OCI-LY1 (cell line): ENCODE measurements at regions not wholly inside any gene's neighbourhood (a gene's known extent, or its start where the extent isn't known, plus 50 kb on each side); places are given as distances from the start of the nearest gene placed in this dataset.

Source experiments
- H2AFZ ChIP-seq: fragments of 200-600 bp; sonication (generic), shearing (Covaris generic); 2 replicates; pipeline ENCODE4 v1.6.0; 2014; ENCODE audit warnings: antibody characterized with exemption, mild to moderate bottlenecking, low read length
- H3F3A ChIP-seq: fragments of 200-600 bp; sonication (generic), shearing (Covaris generic); 2 replicates; pipeline ENCODE4 v1.6.0; 2014; ENCODE audit warnings: mild to moderate bottlenecking, antibody characterized with exemption, low read length, moderate library complexity; ENCODE audit not compliant: insufficient read depth
- H3K27ac ChIP-seq: fragments of 200-600 bp; sonication (generic); 2 replicates; pipeline ENCODE4 v1.5.1; 2014; ENCODE audit warnings: low read length, mixed run types, mild to moderate bottlenecking, low read depth; ENCODE audit not compliant: poor library complexity, severe bottlenecking
- H3K27me3 ChIP-seq: fragments of 200-600 bp; sonication (generic); 2 replicates; pipeline ENCODE4 v1.6.0; 2014; ENCODE audit warnings: antibody characterized with exemption, mild to moderate bottlenecking, low read length, moderate library complexity; ENCODE audit not compliant: insufficient read depth
- H3K36me3 ChIP-seq: fragments of 200-600 bp; sonication (generic); 2 replicates; pipeline ENCODE4 v1.6.1; 2014; ENCODE audit warnings: mild to moderate bottlenecking, antibody characterized with exemption, low read length, moderate library complexity, mixed read lengths; ENCODE audit not compliant: insufficient read depth
- H3K4me1 ChIP-seq: fragments of 200-600 bp; sonication (generic); 2 replicates; pipeline ENCODE4 v1.5.1; 2014; ENCODE audit warnings: mild to moderate bottlenecking, low read length, moderate library complexity; ENCODE audit not compliant: insufficient read depth, severe bottlenecking
- H3K4me2 ChIP-seq: fragments of 200-600 bp; sonication (generic), shearing (Covaris generic); 2 replicates; pipeline ENCODE4 v1.6.1; 2014; ENCODE audit warnings: low read length
- H3K4me3 ChIP-seq: fragments of 200-600 bp; sonication (generic); 2 replicates; pipeline ENCODE4 v1.5.1; 2014; ENCODE audit warnings: low read length, low read depth, mild to moderate bottlenecking, mixed read lengths; ENCODE audit not compliant: poor library complexity, severe bottlenecking
- H3K79me2 ChIP-seq: fragments of 200-600 bp; shearing (Covaris generic); 2 replicates; pipeline ENCODE4 v1.6.1; 2016; ENCODE audit warnings: mixed run types, low read length, mixed read lengths; ENCODE audit not compliant: insufficient read depth
- H3K9ac ChIP-seq: fragments of 200-600 bp; sonication (generic), shearing (Covaris generic); 2 replicates; pipeline ENCODE4 v1.6.1; 2014; ENCODE audit warnings: mild to moderate bottlenecking, low read length, mixed read lengths
- H3K9me2 ChIP-seq: fragments of 200-600 bp; sonication (generic), shearing (Covaris generic); 2 replicates; pipeline ENCODE4 v1.6.1; 2014; ENCODE audit warnings: low read depth, mild to moderate bottlenecking, low read length, mixed read lengths
- H3K9me3 ChIP-seq: fragments of 200-600 bp; shearing (Covaris generic); 2 replicates; pipeline ENCODE4 v1.6.1; 2014; ENCODE audit warnings: low read length, mixed read lengths
- H4K20me1 ChIP-seq: fragments of 200-600 bp; sonication (generic), shearing (Covaris generic); 2 replicates; pipeline ENCODE4 v1.6.0; 2016; ENCODE audit warnings: mild to moderate bottlenecking, low read length; ENCODE audit not compliant: insufficient read depth
- CTCF ChIP-seq: fragments of 200-600 bp; sonication (generic), shearing (Covaris generic); IDR thresholded peaks from 2 replicates; pipeline ENCODE4 v1.5.1; 2017; ENCODE audit warnings: mild to moderate bottlenecking, antibody characterized with exemption, low read length, moderate library complexity, mixed read lengths
- EZH2 ChIP-seq: fragments of 200-600 bp; sonication (generic), shearing (Covaris generic); IDR thresholded peaks from 2 replicates; pipeline ENCODE4 v1.8.0; 2017; ENCODE audit warnings: borderline replicate concordance, mixed run types, mild to moderate bottlenecking, antibody characterized with exemption, low read length, moderate library complexity, mixed read lengths

DNA sequence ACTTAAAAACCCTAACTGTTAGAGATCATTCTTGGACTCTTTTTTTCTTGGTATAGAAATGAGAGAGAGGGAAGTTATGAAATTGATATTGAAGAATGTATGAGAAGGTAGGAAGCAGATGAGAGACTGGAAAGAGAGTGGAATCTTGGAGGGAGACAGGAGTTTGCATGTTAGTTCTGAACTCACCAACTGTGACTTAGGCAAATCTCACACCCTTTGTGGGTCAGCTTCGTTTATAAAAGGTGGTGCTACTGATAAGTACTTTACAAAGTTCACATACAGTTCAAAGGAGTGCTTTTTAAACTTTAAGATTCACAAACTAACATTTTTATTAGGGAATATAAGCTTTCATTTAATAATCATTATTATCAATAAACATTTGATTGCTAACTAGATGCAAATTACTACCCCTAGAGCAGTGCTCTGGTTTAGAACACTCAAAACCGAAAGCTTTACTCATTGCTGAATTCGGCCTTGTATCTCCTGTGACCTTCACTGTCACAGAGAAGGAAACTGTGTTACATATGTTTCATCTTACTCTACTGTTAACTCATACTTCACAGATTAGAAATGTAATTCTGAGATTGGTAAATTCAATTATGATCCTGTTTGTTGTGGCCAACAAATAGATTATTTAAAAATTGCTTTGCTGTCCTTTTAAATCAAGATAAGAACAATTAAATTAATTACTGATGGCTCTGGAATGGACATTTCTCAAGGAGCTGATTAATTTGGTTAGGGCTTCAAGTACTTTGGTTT is 143.2 kb downstream of the RMI1 start:
- H3K9me2 ChIP-seq = no peaks in the 10 kb centered on the region
- no peak overlapping the region for H3K4me3 ChIP-seq
- no peaks in the 10 kb centered on the region for H3K79me2 ChIP-seq
- no peaks in the 10 kb centered on the region for H4K20me1 ChIP-seq
- no peaks in the 10 kb centered on the region for H3K4me1 ChIP-seq
- no peak overlapping the region for H3K27ac ChIP-seq
- H3K4me2 ChIP-seq = no peak overlapping the region
- H3K27me3 ChIP-seq = no peaks in the 10 kb centered on the region
- no peaks in the 10 kb centered on the region for H3K9me3 ChIP-seq
- TF ChIP-seq CTCF = no peak
- no peak for TF ChIP-seq EZH2
- H3K9ac ChIP-seq = no peak overlapping the region
- H3F3A ChIP-seq = no peaks in the 10 kb centered on the region
- H3K36me3 ChIP-seq = no peaks in the 10 kb centered on the region
- no peak overlapping the region for H2AFZ ChIP-seq

DNA sequence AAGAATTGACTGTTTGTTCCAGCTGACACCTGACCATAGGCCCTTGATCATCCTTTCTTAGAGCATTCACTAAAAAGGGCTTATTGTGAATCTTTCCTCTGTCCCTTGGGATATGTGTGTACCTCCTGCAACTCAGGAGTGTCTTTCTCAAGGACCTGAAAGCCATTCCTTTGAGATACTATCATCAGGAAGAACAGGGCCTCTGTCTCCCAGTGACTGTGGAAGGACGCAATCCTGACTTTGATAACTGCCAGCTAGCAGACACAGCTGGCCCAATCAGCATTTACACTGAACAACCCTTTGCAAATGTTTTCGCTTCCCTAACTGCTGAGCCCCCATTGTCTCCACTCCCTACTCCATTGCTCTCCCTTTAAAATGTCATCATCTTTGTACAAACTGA is 144.4 kb downstream of the RMI1 start:
- Histone ChIP-seq H3K4me1 (no peaks in the 10 kb centered on the region), H3K27me3 (no peaks in the 10 kb centered on the region), H3K4me3 (no peak overlapping the region), H3K9me2 (no peaks in the 10 kb centered on the region), H3K36me3 (no peaks in the 10 kb centered on the region), H2AFZ (no peak overlapping the region), H3K27ac (no peak overlapping the region), H3K4me2 (no peak overlapping the region), H3K9me3 (no peaks in the 10 kb centered on the region), H3K9ac (no peak overlapping the region), H3F3A (no peaks in the 10 kb centered on the region), H4K20me1 (no peaks in the 10 kb centered on the region), H3K79me2 (no peaks in the 10 kb centered on the region)
- TF ChIP-seq CTCF = no peak
- TF ChIP-seq EZH2 = no peak

GRCh38 chr9:84129529-84129928 is 148.9 kb downstream of the RMI1 start:
- no peak for TF ChIP-seq EZH2
- no peak for TF ChIP-seq CTCF
- no peaks in the 10 kb centered on the region for H4K20me1 ChIP-seq
- H3K4me3 ChIP-seq = no peak overlapping the region
- no peak overlapping the region for H3K4me2 ChIP-seq
- H3K27ac ChIP-seq = no peak overlapping the region
- H3K9me2 ChIP-seq = no peaks in the 10 kb centered on the region
- no peaks in the 10 kb centered on the region for H3F3A ChIP-seq
- H2AFZ ChIP-seq = no peak overlapping the region
- no peaks in the 10 kb centered on the region for H3K27me3 ChIP-seq
- no peaks in the 10 kb centered on the region for H3K36me3 ChIP-seq
- no peaks in the 10 kb centered on the region for H3K9me3 ChIP-seq
- H3K79me2 ChIP-seq = no peaks in the 10 kb centered on the region
- H3K4me1 ChIP-seq = no peaks in the 10 kb centered on the region
- no peak overlapping the region for H3K9ac ChIP-seq
